Putamen (tissue), 1 donor: ENCODE measurements at regions not wholly inside any gene's neighbourhood (a gene's known extent, or its start where the extent isn't known, plus 50 kb on each side); places are given as distances from the start of the nearest gene placed in this dataset.
"Not testable (repeated sequence)": the region's sequence is repeated elsewhere in the genome, so short reads cannot be mapped to it uniquely, and the experiment has no call there.

Experiments used
- DNase-seq: peaks from one replicate; pipeline ENCODE4 v3.0.0-alpha.2; 2016; ENCODE audit warnings: low spot score

DNA sequence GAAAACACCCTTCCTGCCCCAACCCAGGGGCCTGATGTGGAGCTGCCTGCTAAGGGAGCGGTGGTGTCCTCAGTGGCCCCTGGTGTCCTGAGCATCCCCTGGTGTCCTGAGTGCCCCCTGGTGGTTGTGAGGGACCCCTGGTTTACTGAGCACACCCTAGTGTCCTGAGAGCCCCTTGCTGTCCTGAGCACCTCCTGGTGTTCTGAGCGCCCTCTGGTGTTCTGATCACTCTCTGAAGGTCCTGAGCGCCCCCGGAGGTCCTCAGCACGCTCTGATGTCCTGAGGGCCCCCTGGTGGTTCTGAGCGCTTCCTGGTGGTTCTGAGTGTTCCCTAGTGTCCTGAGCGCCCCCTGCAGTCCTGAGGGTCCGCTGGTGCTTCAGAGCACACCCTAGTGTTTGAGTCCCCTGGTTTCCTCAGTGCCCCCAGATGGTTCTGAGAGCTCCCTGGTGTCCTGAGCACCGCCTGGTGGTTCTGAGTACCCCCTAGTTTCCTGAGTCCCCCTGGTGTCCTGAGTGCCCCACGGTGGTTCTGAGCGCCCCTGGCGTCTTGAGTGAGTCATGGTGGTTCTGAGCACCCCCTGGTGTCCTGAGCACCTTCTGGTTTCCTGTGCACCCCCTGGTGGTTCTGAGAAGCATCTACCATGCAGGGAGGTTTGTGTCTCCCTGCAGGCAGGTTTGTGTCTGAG, 1004.2 kb downstream of the TMEM121 start:
- no peak for DNase-seq

DNA sequence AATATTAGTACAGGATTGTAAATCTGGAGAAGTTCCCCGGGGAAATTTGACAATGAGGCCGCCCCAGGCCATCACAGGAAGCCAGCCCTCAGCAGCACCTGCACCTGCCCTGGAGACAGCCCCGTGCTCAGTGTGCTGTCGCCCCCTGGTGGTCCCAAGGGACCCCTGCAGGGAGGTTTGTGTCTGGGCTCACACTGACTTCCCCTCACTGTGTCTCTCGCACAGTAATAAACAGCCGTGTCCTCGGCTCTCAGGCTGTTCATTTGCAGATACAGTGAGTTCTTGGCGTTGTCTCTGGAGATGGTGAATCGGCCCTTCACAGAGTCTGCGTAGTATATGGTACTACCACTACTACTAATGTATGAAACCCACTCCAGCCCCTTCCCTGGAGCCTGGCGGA, 1011.2 kb downstream of the TMEM121 start:
- not testable (repeated sequence) for DNase-seq

DNA sequence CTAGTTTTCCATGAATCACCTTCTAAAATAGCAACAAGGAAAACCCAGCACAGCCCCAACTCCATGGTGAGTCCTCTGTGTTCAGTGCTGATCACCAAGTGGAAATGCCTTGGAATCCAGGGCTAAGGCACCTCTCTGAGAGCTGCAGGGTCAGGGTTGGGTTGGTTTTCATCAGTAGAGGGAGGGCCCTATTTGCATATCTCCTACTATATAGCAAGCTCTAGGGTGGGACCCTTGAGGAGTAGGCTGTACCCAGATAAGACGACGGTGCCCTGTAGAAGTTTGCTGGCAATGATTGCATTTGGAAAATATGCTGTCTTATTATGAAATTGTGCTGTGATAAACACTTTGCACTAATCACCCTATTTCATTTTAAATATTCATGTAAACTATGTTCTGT, 1011.8 kb downstream of the TMEM121 start:
- no peak for DNase-seq

DNA sequence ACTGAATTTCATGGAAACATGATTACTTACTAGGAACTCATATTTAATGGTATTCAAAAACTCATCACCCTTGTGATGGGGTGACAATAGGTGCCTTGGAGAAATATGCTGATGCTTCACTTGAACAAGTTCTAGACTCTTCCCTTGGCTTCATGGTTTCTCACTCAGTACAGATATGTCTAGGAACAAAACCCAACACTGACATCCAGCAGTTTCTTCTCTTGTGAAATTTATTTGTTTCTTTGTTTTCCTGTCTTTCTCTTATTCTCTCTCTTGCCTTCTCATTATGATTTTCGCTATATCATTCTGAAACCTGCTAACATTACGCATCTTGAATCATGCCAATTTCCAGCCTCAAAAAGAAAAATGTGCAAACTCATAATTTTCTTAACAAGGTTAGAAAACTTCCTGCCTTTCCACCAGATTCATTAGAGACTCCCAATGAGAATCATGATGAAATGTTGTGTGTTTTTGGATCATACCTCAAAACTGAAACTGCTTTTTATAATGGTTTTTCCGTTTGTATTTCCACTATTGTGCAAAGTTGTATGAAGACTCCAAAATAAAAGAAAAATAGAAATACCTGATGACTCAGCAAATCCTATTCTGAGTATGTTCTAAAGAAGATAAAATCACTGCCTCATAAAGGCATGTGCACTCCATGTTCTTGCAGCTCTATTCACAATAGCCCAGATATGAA, 1021.5 kb downstream of the TMEM121 start:
- no peak for DNase-seq

DNA sequence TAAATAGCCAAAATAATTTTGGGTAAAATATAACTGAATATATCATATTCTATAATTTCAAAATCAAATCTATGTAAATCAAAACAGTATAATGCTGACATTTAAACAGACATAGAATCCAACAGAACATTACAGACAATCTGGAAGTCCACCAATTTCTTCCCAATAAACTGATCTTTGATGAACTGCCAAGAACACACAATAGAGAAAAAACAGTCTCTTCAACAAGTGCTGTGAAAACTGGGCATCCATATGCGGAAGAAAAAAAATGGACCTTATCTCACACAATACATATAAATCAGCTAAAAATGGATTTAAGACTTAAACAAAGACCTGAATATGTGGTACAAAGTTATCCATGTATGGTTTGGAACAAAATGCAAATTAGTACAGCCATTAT, 1022.7 kb downstream of the TMEM121 start:
- DNase-seq: no peak

DNA sequence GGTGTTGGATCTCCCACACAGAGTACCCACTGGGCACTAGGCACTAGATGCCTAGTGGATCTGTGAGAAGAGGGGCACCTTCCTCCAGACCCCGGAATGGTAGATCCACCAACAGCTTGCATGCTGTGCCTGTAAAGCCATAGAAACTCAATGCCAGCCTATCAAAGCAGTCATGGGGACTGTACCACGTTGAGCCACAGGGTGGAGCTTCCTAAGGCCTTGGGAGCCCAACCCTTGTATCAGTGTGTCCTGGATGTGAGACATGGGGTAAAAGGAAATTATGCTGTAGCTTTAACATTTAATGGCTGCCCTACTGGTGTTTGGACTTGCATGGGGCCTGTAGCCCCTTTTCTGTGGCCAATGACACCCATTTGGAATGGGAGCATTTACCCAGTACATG, 1024.9 kb downstream of the TMEM121 start:
- DNase-seq: no peak

DNA sequence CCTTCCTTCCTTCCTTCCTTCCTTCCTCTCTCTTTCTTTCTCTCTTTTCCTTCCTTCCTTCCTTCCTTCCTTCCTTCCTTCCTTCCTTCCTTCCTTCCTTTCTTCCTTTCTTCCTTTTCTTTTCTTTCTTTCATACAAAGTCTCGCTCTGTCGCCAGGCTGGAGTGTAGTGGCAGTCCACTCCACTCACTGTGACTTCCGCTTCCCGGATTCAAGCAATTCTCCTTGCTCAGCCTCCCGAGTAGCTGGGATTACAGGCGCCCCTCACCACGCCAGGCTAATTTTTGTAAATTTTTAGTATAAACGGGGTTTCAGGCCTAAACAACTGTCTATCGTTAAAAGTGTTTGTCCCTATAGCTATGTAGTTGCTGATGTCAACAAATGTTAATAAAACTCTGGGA, 1029.8 kb downstream of the TMEM121 start:
- DNase-seq: not testable (repeated sequence)

DNA sequence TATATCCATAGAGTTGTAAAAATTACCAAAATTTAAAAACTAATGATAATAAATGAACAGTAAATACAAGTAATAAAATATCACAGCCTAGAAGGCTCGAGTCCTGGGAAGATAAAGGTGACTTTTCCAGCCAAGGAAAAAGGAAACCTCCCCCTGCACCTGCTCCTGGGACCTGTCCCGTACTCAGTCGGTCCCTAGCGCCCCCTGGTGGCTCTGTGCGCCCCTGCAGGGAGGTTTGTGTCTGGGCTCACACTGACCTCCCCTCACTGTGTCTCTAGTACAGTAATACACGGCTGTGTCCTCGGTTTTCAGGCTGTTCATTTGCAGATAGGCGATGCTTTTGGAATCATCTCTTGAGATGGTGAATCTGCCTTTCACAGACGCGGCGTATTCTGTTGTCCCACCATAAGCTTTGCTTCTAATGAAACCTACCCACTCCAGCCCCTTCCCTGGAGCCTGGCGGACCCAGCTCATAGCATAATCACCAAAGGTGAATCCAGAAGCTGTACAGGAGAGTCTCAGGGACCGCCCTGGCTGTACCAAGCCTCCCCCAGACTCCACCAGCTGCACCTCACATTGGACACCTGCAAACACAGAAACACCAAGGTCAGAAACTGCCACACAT, 1030.4 kb downstream of the TMEM121 start:
- no peak for DNase-seq

DNA sequence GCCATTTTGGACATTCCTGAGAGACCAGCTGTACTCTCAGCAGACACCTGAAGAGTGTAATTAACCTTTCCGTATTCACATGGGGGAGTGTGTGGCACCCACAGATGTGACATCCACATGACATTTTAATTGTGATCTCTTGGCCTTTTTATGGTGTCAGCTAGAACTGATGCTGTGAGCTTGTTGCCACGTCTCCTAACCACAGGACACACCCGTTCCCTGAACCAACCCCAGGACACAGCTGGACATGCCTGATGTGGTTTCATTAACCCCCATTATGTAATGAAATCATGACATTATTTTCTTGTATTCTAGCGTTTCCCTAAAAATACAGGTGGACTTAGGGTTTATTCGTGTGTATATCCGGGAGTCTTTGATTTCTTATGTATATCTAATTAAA, 1036.1 kb downstream of the TMEM121 start:
- no peak for DNase-seq

DNA sequence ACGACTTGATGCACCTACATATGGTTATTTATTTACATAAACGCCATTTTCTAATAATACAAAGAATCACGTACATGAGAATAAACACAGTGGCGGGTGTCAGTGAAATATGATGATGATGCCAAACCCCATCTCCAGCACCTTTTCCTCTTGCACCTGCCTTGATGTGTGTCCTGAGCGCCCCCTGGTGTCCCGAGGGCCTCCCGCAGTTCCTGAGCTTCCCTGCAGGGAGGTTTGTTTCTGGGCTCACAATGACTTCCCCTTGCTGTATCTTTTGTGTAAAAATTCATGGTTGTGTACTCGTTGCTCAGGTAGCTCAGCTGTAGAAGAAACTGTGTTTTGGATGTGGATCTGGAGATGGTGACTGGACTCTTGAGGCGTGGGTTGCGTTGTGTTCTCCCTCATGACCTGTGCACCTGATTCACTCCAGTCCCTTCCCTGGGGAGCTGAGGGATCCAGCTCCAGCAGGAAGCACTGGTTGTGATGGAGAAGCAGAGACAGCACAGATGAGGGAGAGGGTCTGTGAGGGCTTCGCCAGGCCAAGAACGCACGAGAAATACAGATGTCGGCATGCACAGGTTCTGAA, 1037.8 kb downstream of the TMEM121 start:
- DNase-seq: no peak

DNA sequence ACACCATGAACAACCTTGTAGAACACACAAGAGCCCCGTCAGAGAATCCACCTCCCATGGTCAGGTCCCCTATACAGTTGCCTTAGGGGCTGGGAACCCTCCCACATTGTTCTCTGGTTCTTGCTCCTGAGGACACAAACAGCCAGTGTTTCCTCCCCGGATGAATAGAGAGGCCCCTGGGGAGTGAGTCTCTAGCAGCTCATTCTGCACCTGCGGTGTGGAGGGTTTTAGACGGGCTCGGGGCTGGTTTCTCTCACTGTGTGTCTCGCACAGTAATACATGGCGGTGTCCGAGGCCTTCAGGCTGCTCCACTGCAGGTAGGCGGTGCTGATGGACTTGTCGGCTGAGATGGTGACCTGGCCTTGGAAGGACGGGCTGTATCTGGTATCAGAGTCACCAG, 1052.1 kb downstream of the TMEM121 start:
- no peak for DNase-seq

DNA sequence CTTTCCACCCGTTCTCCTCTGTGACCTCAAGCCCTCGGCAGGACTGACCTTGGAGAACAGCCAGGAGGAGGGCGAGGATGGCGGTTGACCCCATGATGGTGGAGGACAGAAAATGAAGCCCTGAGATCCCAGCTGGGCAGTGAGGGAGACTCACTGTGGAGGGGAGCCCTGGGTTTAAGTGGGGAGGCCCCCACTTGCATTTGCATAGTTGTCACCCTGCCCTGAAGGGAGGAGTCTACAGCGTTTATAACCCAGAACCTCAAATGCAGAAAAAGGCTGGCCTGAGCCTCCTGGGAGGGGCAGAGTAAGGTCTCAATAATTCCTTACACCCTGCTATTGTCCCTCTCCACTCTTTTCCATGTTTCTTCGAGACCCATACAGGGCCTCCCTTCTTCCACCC, 1052.7 kb downstream of the TMEM121 start:
- DNase-seq: no peak

DNA sequence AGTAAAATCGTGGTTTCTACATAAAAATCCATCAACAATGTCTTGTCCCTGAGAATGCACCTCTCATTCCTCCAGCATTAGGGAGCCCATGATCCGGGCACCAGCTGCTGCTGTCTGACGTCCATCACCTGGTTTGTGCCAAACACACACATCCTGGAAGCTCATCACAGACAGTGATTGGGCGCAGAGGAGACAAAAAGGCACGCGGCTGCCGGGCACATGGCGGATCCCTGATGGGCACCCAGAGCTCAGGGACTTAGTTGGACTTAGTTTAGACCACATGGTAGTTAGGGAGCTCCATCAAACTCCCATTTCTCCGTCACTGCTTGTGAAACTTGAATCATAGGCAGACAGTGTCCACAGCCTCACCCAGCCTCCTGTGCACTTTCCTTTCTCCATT, 1059.3 kb downstream of the TMEM121 start:
- no peak for DNase-seq

DNA sequence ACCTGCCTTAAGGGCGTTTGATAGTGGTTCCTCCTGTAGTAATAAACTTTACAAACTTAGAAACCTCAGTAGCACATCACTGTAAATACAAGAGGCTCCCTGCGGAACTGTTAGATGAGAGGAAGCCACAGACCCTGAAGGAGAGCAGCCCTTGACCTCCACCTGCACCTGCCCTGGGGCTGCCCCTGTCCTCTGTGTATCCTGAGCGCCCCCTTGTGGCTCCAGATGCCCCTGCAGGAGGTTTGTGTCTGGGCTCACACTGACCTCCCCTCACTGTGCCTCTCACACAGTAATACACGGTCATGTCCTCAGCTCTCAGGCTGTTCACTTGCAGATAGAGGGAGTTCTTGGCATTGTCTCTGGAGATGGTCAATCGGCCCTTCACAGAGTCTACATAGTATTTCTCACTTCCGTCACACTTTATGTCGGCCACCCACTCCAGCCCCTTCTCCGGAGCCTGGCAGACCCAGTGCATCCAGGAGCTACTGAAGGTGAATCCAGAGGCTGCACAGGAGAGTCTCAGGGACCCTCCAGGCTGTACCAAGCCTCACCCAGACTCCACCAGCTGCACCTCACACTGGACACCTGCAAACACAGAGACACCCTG, 1059.8 kb downstream of the TMEM121 start:
- no peak for DNase-seq

DNA sequence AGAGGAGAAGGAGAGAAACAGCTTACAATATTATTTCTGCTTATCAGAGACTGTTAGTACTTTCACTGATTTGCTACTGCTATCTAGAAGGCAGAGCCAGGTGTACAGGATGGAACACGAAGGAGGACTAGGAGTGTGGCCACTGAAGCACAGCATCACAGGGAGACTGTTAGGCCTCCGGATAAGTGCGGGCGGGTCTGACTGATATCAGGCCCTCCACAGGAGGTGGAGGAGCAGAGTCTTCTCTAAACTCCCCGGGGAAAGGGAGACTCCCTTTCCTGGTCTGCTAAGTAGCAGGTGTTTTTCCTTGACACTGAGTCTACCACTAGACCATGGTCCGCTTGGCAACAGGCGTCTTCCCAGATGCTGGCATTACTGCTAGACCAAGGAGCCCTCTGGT, 1065.2 kb downstream of the TMEM121 start:
- DNase-seq: not testable (repeated sequence)

DNA sequence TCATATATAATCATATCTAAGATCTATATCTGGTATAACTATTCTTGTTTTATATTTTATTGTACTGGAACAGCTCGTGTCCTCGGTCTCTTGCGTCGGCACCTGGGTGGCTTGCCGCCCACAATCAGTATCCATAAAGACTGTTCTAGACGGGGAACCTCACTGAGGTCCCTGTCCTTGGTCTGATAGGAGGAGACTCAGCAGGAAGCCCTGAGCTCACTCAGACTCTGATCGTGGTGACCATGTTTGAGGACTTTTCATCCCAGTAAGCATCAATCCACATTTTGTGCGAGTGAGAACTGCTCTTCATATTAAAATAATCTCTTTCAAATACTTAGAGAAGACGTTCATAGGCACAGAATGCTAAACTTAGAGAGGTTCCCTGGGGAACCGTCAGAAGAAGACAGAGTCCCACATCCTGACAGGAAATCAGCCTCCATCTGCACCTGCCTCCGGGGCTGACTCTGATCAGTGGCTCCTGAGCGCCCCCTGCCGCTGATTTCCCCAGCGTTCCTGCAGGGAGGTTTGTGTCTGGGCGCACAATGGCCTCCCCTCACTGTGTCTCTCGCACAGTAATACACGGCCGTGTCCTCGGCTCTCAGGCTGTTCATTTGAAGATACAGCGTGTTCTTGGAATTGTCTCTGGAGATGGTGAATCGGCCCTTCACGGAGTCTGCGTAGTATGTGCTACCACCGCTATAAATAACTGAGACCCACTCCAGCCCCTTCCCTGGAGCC, 1065.9 kb downstream of the TMEM121 start:
- DNase-seq: not testable (repeated sequence)

DNA sequence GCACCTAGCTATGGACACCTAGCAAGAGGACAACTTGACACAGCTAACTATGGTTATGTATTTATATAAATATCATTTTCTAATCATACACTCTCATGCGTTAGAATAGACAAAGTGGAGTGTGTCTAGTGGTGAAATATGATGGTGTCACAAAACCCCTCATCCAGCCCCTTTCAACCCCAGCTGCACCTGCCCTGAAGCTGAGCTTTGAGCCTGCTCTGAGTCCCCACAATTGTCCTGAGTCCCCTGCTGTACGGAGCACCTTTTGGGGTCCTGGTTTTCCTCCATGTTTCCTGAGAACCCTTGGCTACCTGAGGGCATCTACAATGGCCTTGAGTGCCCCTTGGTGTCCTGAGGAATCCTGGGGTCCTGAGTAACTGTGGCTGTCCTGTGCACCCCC, 1072.8 kb downstream of the TMEM121 start:
- no peak for DNase-seq

DNA sequence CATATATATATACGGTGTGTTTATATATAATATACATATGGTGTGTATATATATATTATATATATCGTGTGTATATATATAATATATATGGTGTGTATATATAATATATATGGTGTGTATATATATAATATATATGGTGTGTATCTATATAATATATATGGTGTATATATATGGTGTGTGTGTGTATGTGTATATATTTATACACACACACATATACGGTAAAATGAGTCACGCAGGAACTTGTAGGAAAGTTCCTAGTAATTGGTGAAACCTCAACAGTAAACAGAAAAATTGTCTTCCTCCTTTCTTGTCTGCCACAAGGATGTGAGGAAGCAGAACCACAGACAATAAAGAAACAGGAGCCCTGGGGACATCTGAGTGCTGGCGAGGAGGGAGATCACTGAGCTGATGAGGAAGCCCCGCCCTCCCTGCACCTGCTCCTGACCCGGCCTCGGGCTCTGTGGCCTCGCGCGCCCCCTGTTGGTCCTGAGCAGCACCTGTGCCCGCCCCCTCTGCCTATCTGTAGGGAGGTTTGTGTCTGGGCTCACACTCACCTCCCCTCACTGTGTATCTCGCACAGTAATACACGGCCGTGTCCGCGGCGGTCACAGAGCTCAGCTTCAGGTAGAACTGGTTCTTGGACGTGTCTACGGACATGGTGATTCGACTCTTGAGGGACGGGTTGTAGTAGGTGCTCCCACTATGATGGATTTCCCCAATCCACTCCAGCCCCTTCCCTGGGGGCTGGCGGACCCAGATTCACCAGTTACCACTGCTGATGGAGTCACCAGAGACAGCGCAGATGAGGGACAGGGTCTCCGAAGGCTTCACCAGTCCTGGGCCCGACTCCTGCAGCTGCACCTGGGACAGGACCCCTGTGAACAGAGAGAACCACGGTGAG, 1079.4 kb downstream of the TMEM121 start:
- DNase-seq: no peak

DNA sequence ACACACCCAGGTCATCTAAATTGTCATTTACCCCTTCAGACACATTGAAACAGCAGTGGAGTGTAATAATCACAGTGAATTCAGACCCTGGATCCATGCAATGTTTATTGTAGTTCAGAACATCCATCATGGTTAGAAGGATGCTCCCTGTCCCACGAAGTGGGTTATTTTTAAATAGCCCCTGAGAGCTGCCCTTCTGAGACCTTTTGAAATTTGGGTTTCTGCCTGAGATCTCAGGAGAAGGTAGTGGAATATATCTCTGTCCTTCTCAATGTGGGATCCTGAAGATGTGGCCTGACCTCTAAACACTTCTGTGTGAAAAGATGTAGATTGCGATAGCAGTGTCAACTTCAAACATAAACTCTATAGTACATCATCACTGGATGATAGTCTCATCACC, 1080.6 kb downstream of the TMEM121 start:
- no peak for DNase-seq

DNA sequence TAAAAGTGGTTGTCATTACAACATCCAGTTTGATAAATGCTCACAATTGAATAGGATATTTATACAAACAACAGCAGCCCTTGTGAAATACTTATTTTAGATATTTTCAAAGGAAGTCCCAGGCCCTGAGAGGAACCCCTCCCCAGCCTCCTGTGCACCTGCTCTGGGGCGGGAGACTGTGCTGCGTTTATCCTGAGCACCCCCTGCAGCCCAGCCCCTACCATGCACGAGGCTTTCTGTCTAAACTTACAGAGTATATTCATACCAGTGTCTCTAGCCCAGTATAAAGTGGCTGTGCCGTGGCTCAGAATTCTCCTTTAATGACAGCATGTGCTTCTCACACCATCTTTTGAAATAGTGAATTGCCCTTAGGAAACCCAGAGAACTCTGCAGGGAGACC, 1084.3 kb downstream of the TMEM121 start:
- DNase-seq: no peak

DNA sequence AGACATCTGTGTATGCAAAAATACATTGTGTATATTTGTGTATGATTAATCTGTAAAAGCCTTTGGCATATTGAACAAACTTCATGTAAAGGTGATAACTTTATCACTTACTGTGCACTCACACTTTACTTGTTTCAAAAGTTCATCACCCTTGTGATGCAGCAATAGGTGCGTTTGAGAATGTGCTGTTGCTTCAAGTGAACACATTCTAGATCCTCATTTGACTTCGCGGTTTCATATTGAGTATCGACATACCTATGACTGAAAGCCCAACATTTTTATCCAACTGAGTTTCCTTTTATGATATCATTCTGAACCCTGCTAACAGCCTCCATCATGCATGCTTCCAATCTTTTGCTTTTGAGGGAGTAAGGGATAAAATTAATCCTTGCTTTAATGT, 1086.9 kb downstream of the TMEM121 start:
- no peak for DNase-seq
